Stomach (tissue), 4 donors: ENCODE measurements at regions not wholly inside any gene's neighbourhood (a gene's known extent, or its start where the extent isn't known, plus 50 kb on each side); places are given as distances from the start of the nearest gene placed in this dataset.

Experiments
- EP300 ChIP-seq: sonication (generic); formaldehyde crosslinking; IDR thresholded peaks from one replicate; pipeline ENCODE4 v1.6.1; 2017; ENCODE audit warnings: antibody characterized with exemption
- POLR2A ChIP-seq, 4 donors: fragments of 450-650 bp; IDR thresholded peaks; one replicate each; pipeline ENCODE4 v1.6.1; 2016; ENCODE audit warnings: antibody characterized with exemption in 4 of 4, control low read depth in 2 of 4, mild to moderate bottlenecking in 1 of 4, moderate library complexity in 1 of 4
- POLR2AphosphoS5 ChIP-seq, 3 donors: sonication (generic); formaldehyde crosslinking; IDR thresholded peaks; one replicate each; pipeline ENCODE4 v1.6.1; 2016; ENCODE audit warnings: antibody characterized with exemption in 3 of 3
- TF ChIP-seq, protein P1 (sequence below), 7 experiments: fragments of 450-650 bp in 4 of 7; fragments of 200-600 bp in 3 of 7; sonication (generic) in 3 of 7; IDR thresholded peaks; one replicate each; pipeline ENCODE4 v1.5.1; 2016 to 2019; ENCODE audit warnings: antibody characterized with exemption in 7 of 7, control low read depth in 2 of 7, mild to moderate bottlenecking in 1 of 7

DNA sequence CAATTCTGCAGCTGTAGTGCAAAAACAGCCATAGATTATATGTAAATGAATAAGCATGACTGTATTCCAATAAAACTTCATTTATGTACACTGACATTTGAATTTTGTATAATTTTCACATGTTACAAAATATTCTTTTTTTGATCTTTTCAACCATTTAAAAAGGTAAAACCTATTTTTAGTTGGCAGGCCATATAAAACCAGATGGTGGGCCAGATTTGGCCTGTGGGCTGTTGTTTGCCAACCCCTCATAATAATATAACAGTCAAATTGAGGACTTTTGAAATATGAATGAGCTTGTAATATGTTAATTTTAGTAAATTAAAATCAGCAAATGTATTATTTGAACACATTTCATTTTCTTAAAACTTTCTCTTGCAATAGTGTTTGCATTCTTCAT, 913.4 kb downstream of the TLE1 start:
- TF ChIP-seq, protein P1, sequence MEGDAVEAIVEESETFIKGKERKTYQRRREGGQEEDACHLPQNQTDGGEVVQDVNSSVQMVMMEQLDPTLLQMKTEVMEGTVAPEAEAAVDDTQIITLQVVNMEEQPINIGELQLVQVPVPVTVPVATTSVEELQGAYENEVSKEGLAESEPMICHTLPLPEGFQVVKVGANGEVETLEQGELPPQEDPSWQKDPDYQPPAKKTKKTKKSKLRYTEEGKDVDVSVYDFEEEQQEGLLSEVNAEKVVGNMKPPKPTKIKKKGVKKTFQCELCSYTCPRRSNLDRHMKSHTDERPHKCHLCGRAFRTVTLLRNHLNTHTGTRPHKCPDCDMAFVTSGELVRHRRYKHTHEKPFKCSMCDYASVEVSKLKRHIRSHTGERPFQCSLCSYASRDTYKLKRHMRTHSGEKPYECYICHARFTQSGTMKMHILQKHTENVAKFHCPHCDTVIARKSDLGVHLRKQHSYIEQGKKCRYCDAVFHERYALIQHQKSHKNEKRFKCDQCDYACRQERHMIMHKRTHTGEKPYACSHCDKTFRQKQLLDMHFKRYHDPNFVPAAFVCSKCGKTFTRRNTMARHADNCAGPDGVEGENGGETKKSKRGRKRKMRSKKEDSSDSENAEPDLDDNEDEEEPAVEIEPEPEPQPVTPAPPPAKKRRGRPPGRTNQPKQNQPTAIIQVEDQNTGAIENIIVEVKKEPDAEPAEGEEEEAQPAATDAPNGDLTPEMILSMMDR (IDR thresholded peaks at IDR 0.05): no peak
- TF ChIP-seq POLR2A (IDR thresholded peaks at IDR 0.05) (no peak), EP300 (no peak), POLR2AphosphoS5 (IDR thresholded peaks at IDR 0.05) (no peak)
